ENCODE measurements at regions not wholly inside any gene's neighbourhood (a gene's known extent, or its start where the extent isn't known, plus 50 kb on each side); places are given as distances from the start of the nearest gene placed in this dataset.
"Not testable (repeated sequence)": the region's sequence is repeated elsewhere in the genome, so short reads cannot be mapped to it uniquely, and the experiment has no call there.

DNA sequence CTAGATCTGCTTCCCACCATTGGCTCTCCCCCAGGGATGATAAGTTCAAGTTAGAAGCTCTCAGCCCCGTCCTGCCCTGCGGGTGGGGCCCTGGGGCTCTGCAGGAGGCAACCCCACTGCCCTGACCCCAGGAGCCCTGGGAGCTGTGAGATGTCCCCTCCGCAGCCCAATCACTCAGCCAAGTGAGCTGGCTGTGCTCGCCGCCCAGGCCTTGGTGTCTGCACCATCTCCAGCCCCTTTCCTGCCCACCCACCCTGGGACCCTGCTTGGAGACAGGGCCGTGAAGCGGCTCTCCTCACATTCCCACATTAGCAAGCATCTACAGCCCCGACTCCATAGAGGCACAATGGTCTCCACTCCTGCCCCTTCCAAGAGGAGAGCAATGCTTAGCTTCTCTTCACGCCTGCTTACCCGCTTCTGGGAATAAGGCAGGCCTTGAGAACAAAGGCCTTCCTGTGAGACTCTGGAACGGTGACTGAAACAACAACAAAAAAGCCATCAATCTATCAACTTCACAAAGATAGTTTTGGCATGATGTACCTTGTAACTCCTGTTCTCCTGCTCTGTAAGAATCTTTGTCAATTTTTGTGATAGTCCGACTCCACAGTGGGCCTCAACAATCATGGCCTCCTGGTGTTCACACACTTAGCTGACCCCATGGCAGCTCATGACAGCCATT lies 67.7 kb downstream of the FOXL3 start:
- no peak for DNase-seq (ENCODE audit: low read depth)
- TF ChIP-seq, protein P1, sequence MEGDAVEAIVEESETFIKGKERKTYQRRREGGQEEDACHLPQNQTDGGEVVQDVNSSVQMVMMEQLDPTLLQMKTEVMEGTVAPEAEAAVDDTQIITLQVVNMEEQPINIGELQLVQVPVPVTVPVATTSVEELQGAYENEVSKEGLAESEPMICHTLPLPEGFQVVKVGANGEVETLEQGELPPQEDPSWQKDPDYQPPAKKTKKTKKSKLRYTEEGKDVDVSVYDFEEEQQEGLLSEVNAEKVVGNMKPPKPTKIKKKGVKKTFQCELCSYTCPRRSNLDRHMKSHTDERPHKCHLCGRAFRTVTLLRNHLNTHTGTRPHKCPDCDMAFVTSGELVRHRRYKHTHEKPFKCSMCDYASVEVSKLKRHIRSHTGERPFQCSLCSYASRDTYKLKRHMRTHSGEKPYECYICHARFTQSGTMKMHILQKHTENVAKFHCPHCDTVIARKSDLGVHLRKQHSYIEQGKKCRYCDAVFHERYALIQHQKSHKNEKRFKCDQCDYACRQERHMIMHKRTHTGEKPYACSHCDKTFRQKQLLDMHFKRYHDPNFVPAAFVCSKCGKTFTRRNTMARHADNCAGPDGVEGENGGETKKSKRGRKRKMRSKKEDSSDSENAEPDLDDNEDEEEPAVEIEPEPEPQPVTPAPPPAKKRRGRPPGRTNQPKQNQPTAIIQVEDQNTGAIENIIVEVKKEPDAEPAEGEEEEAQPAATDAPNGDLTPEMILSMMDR (conservative IDR thresholded peaks at IDR 0.05; ENCODE audit: low read depth, low read length) = no peak
- no peak overlapping the region for H3K4me3 ChIP-seq (ENCODE audit: low read depth, low read length)

GRCh38 chr7:358352-358751 lies 68.4 kb downstream of the FOXL3 start:
- DNase-seq (ENCODE audit: low read depth) = no peak
- no peak overlapping the region for H3K4me3 ChIP-seq (ENCODE audit: low read depth, low read length)
- TF ChIP-seq, protein P1 (conservative IDR thresholded peaks at IDR 0.05; ENCODE audit: low read depth, low read length) = no peak

DNA sequence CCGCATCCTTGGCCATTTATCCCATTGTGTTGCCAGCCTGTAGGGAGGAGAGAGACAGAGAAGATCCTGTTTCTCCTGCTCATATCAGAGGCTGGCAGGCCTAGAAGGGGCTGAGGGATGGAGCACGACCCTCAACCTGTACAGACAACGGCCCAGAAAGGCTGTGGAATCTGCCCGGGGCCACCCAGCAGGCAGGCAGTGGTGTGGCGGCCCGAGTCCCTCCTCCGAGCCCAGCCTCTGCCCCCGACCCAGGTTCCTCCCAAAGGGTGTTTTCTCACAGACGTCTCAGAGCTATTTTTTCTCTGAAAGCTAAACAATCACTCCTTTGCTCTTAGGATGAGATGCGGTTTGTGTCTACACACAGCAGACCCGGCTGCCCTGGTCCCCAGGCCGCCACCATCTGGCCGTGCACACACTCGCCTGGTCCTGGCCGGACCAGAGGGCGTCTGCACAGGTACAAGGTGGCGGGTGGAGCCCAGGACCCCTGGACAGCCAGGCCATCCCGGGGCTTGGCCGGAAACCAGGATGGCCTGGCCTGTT lies 69.3 kb downstream of the FOXL3 start:
- H3K4me3 ChIP-seq (ENCODE audit: low read depth, low read length) = no peak overlapping the region
- TF ChIP-seq, protein P1 (conservative IDR thresholded peaks at IDR 0.05; ENCODE audit: low read depth, low read length) = no peak
- no peak for DNase-seq (ENCODE audit: low read depth)

- TF ChIP-seq, protein P1 (conservative IDR thresholded peaks at IDR 0.05; ENCODE audit: low read depth, low read length) = no peak
- H3K4me3 ChIP-seq (ENCODE audit: low read depth, low read length) = no peak overlapping the region
- DNase-seq (ENCODE audit: low read depth) = no peak
These were observed 69.9 kb downstream of the FOXL3 start for GRCh38 chr7:359766-360361.

GRCh38 chr7:360454-361100 lies 70.6 kb downstream of the FOXL3 start:
- DNase-seq (ENCODE audit: low read depth) = no peak
- H3K4me3 ChIP-seq (ENCODE audit: low read depth, low read length) = no peak overlapping the region
- TF ChIP-seq, protein P1 (conservative IDR thresholded peaks at IDR 0.05; ENCODE audit: low read depth, low read length) = no peak

GRCh38 chr7:361182-361581 lies 71.2 kb downstream of the FOXL3 start:
- H3K4me3 ChIP-seq (ENCODE audit: low read depth, low read length); DNase-seq (ENCODE audit: low read depth): not testable (repeated sequence)

- H3K4me3 ChIP-seq (ENCODE audit: low read depth, low read length) = no peak overlapping the region
- TF ChIP-seq, protein P1 (conservative IDR thresholded peaks at IDR 0.05; ENCODE audit: low read depth, low read length) = no peak
- no peak for DNase-seq (ENCODE audit: low read depth)
These were observed 71.9 kb downstream of the FOXL3 start for GRCh38 chr7:361680-362401.

All from choroid plexus epithelial cell (primary cell).